Lower leg skin (tissue), 3 donors: ENCODE measurements at regions not wholly inside any gene's neighbourhood (a gene's known extent, or its start where the extent isn't known, plus 50 kb on each side); places are given as distances from the start of the nearest gene placed in this dataset.

Source experiments
- POLR2A ChIP-seq, 2 donors: fragments of 450-650 bp; IDR thresholded peaks; one replicate each; pipeline ENCODE4 v1.6.1; 2016 to 2017; ENCODE audit warnings: antibody characterized with exemption in 2 of 2, mild to moderate bottlenecking in 1 of 2, moderate library complexity in 1 of 2
- TF ChIP-seq, protein P1 (sequence below), 3 donors: fragments of 450-650 bp; IDR thresholded peaks; one replicate each; pipeline ENCODE4 v1.5.1; 2016; ENCODE audit warnings: antibody characterized with exemption in 3 of 3, mild to moderate bottlenecking in 3 of 3, moderate library complexity in 2 of 3

DNA sequence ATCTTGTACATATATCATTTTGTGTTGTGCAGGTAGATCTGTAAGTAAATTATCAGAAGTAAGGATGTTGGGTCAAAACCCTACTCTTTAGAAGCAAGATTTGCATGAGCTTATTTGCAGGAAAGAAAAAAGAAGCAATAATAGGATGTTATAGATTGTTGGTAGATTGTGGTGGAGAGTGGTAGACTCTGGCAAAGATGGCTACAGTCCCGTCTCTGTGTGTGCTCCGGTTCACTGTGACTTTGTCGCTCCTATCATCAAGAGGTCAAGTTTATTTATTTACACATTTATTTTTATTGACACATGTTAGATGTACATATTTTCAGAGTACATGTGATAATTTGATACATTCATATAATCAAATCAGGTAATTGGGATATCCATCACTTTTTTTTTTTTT, 81.0 kb upstream of the NDUFV2 start:
- no peak for TF ChIP-seq POLR2A (IDR thresholded peaks at IDR 0.05)
- TF ChIP-seq, protein P1, sequence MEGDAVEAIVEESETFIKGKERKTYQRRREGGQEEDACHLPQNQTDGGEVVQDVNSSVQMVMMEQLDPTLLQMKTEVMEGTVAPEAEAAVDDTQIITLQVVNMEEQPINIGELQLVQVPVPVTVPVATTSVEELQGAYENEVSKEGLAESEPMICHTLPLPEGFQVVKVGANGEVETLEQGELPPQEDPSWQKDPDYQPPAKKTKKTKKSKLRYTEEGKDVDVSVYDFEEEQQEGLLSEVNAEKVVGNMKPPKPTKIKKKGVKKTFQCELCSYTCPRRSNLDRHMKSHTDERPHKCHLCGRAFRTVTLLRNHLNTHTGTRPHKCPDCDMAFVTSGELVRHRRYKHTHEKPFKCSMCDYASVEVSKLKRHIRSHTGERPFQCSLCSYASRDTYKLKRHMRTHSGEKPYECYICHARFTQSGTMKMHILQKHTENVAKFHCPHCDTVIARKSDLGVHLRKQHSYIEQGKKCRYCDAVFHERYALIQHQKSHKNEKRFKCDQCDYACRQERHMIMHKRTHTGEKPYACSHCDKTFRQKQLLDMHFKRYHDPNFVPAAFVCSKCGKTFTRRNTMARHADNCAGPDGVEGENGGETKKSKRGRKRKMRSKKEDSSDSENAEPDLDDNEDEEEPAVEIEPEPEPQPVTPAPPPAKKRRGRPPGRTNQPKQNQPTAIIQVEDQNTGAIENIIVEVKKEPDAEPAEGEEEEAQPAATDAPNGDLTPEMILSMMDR (IDR thresholded peaks at IDR 0.05), result no peak
